Neural progenitor cell (in vitro differentiated cells): ENCODE measurements at regions not wholly inside any gene's neighbourhood (a gene's known extent, or its start where the extent isn't known, plus 50 kb on each side); places are given as distances from the start of the nearest gene placed in this dataset.
A peak's percentile ranks its signal among the peaks of the same experiment; 100 is the strongest.
"Not testable (repeated sequence)": the region's sequence is repeated elsewhere in the genome, so short reads cannot be mapped to it uniquely, and the experiment has no call there.

Source experiments
- DNase-seq: peaks from one replicate; pipeline ENCODE4 v3.0.0-alpha.2; 2016; ENCODE audit warnings: low spot score
- H2AFZ ChIP-seq: fragments of 200-600 bp; sonication (generic); replicated peaks from 2 replicates; pipeline ENCODE4 v1.6.1; 2016; ENCODE audit warnings: antibody characterized with exemption
- H3F3A ChIP-seq: fragments of 200-600 bp; sonication (generic); 2 replicates; pipeline ENCODE4 v1.6.1; 2016; ENCODE audit warnings: antibody characterized with exemption, low read depth
- H3K27ac ChIP-seq: fragments of 200-600 bp; sonication (generic); 2 replicates; pipeline ENCODE4 v1.5.1; 2016; ENCODE audit warnings: mild to moderate bottlenecking
- H3K27me3 ChIP-seq: fragments of 200-600 bp; sonication (generic); 2 replicates; pipeline ENCODE4 v1.6.1; 2016; ENCODE audit warnings: mild to moderate bottlenecking, moderate library complexity
- H3K36me3 ChIP-seq: fragments of 200-600 bp; sonication (generic); 2 replicates; pipeline ENCODE4 v1.5.1; 2016
- H3K4me1 ChIP-seq: fragments of 200-600 bp; sonication (generic); 2 replicates; pipeline ENCODE4 v1.6.1; 2016; ENCODE audit warnings: mixed run types
- H3K4me2 ChIP-seq: fragments of 200-600 bp; sonication (generic); 2 replicates; pipeline ENCODE4 v1.6.1; 2016
- H3K4me3 ChIP-seq: fragments of 200-600 bp; sonication (generic); 2 replicates; pipeline ENCODE4 v1.5.1; 2016
- H3K79me2 ChIP-seq: fragments of 200-600 bp; sonication (generic); 2 replicates; pipeline ENCODE4 v1.6.1; 2016; ENCODE audit warnings: low read depth
- H3K9ac ChIP-seq: fragments of 200-600 bp; sonication (generic); 2 replicates; pipeline ENCODE4 v1.6.1; 2016
- H3K9me3 ChIP-seq: fragments of 200-600 bp; sonication (generic); 2 replicates; pipeline ENCODE4 v1.5.1; 2016; ENCODE audit warnings: low read depth
- H4K20me1 ChIP-seq: fragments of 200-600 bp; sonication (generic); 2 replicates; pipeline ENCODE4 v1.6.1; 2016; ENCODE audit warnings: low read depth
- H3K27ac Mint-ChIP-seq: 3 replicates; pipeline ENCODE4 v1.8.0; 2021; ENCODE audit warnings: mixed read lengths
- H3K27me3 Mint-ChIP-seq: 2 replicates; pipeline ENCODE4 v1.8.0; 2022; ENCODE audit warnings: low read depth, mild to moderate bottlenecking, inconsistent platforms, moderate library complexity, mixed read lengths; ENCODE audit not compliant: insufficient read depth
- H3K36me3 Mint-ChIP-seq: 3 replicates; pipeline ENCODE4 v1.8.0; 2021; ENCODE audit warnings: mixed read lengths
- H3K4me1 Mint-ChIP-seq: 3 replicates; pipeline ENCODE4 v1.8.0; 2021; ENCODE audit warnings: mixed read lengths
- H3K4me3 Mint-ChIP-seq: 3 replicates; pipeline ENCODE4 v1.8.0; 2021; ENCODE audit warnings: mild to moderate bottlenecking, moderate library complexity, mixed read lengths
- H3K9me3 Mint-ChIP-seq: 3 replicates; pipeline ENCODE4 v1.8.0; 2020; ENCODE audit warnings: mixed read lengths
- CTCF ChIP-seq: fragments of 200-600 bp; sonication (generic); IDR thresholded peaks from 2 replicates; pipeline ENCODE4 v1.5.1; 2017; ENCODE audit warnings: antibody characterized with exemption, mild to moderate bottlenecking
- EZH2 ChIP-seq: fragments of 200-600 bp; sonication (generic); IDR thresholded peaks from 2 replicates; pipeline ENCODE4 v1.6.1; 2017; ENCODE audit warnings: antibody characterized with exemption, mild to moderate bottlenecking, moderate library complexity
- EZH2phosphoT487 ChIP-seq: fragments of 200-600 bp; sonication (generic); IDR thresholded peaks from 2 replicates; pipeline ENCODE4 v1.6.1; 2017; ENCODE audit warnings: antibody characterized with exemption

GRCh38 chr13:81874681-81875661 lies 1534.0 kb upstream of the SPRY2 start:
- Histone ChIP-seq H3K4me2 (peak overlapping the region; percentile 27), H3K27me3 (no peaks in the 10 kb centered on the region), H3F3A (peaks cover 3% of the 10 kb centered on the region), H3K36me3 (no peaks in the 10 kb centered on the region), H3K4me3 (no peak overlapping the region), H2AFZ (no peak overlapping the region), H3K9me3 (no peaks in the 10 kb centered on the region), H3K27ac (no peak overlapping the region), H3K79me2 (no peaks in the 10 kb centered on the region), H4K20me1 (no peaks in the 10 kb centered on the region), H3K4me1 (peaks cover 10% of the 10 kb centered on the region), H3K9ac (no peak overlapping the region)
- H3K27me3 Mint-ChIP-seq: peaks cover 2% of the 10 kb centered on the region
- no peak overlapping the region for H3K27ac Mint-ChIP-seq
- TF ChIP-seq CTCF: no peak
- TF ChIP-seq EZH2: no peak
- TF ChIP-seq EZH2phosphoT487: no peak
- no peaks in the 10 kb centered on the region for H3K9me3 Mint-ChIP-seq
- no peak overlapping the region for H3K4me3 Mint-ChIP-seq
- H3K36me3 Mint-ChIP-seq: no peaks in the 10 kb centered on the region
- peak; percentile 1 for DNase-seq
- no peaks in the 10 kb centered on the region for H3K4me1 Mint-ChIP-seq

GRCh38 chr13:81874253-81874652 lies 1533.3 kb upstream of the SPRY2 start:
- Mint-ChIP-seq H3K27me3 (peaks cover 2% of the 10 kb centered on the region), H3K4me3 (no peak overlapping the region), H3K9me3 (no peaks in the 10 kb centered on the region), H3K4me1 (no peaks in the 10 kb centered on the region), H3K27ac (no peak overlapping the region), H3K36me3 (no peaks in the 10 kb centered on the region)
- no peaks in the 10 kb centered on the region for H3K9me3 ChIP-seq
- no peaks in the 10 kb centered on the region for H3K79me2 ChIP-seq
- peak overlapping the region; percentile 27 for H3K4me2 ChIP-seq
- H3K9ac ChIP-seq: no peak overlapping the region
- no peaks in the 10 kb centered on the region for H4K20me1 ChIP-seq
- no peak for DNase-seq
- H3K4me1 ChIP-seq: peaks cover 10% of the 10 kb centered on the region
- no peaks in the 10 kb centered on the region for H3K27me3 ChIP-seq
- TF ChIP-seq EZH2 (no peak), CTCF (no peak), EZH2phosphoT487 (no peak)
- no peak overlapping the region for H3K4me3 ChIP-seq
- H3F3A ChIP-seq: peaks cover 3% of the 10 kb centered on the region
- no peaks in the 10 kb centered on the region for H3K36me3 ChIP-seq
- no peak overlapping the region for H2AFZ ChIP-seq
- H3K27ac ChIP-seq: no peak overlapping the region

- H3K27ac ChIP-seq: no peak overlapping the region
- no peak overlapping the region for H3K4me2 ChIP-seq
- no peak overlapping the region for H3K4me3 ChIP-seq
- no peaks in the 10 kb centered on the region for H3K79me2 ChIP-seq
- H3K9me3 Mint-ChIP-seq: peaks cover 4% of the 10 kb centered on the region
- H3K4me1 Mint-ChIP-seq: no peaks in the 10 kb centered on the region
- peaks cover 2% of the 10 kb centered on the region for H3K27me3 Mint-ChIP-seq
- peaks cover 3% of the 10 kb centered on the region for H3F3A ChIP-seq
- H4K20me1 ChIP-seq: no peaks in the 10 kb centered on the region
- peak; percentile 33 for DNase-seq
- H2AFZ ChIP-seq: no peak overlapping the region
- H3K36me3 Mint-ChIP-seq: no peaks in the 10 kb centered on the region
- no peak overlapping the region for H3K9ac ChIP-seq
- H3K36me3 ChIP-seq: no peaks in the 10 kb centered on the region
- H3K4me1 ChIP-seq: peaks cover 10% of the 10 kb centered on the region
- no peaks in the 10 kb centered on the region for H3K9me3 ChIP-seq
- H3K27me3 ChIP-seq: no peaks in the 10 kb centered on the region
- no peak overlapping the region for H3K27ac Mint-ChIP-seq
- no peak overlapping the region for H3K4me3 Mint-ChIP-seq
- TF ChIP-seq EZH2phosphoT487: no peak
- peak; percentile 60 for TF ChIP-seq CTCF
These were observed 1531.7 kb upstream of the SPRY2 start for GRCh38 chr13:81872581-81872980.

- not testable (repeated sequence) for H3K4me3 ChIP-seq, H3F3A ChIP-seq, H4K20me1 ChIP-seq, H3K4me1 Mint-ChIP-seq, H3K27ac ChIP-seq, H3K9me3 Mint-ChIP-seq, H3K4me3 Mint-ChIP-seq, H3K79me2 ChIP-seq, H3K4me1 ChIP-seq, H3K9ac ChIP-seq, H3K27me3 Mint-ChIP-seq, H3K4me2 ChIP-seq, H2AFZ ChIP-seq, H3K9me3 ChIP-seq, H3K36me3 Mint-ChIP-seq, H3K36me3 ChIP-seq, H3K27me3 ChIP-seq
- DNase-seq: peak; percentile 2
- peak overlapping the region; percentile 34 for H3K27ac Mint-ChIP-seq
These were observed 1530.9 kb upstream of the SPRY2 start for GRCh38 chr13:81871751-81872325.
